ENCODE measurements at regions not wholly inside any gene's neighbourhood (a gene's known extent, or its start where the extent isn't known, plus 50 kb on each side); places are given as distances from the start of the nearest gene placed in this dataset.

DNA sequence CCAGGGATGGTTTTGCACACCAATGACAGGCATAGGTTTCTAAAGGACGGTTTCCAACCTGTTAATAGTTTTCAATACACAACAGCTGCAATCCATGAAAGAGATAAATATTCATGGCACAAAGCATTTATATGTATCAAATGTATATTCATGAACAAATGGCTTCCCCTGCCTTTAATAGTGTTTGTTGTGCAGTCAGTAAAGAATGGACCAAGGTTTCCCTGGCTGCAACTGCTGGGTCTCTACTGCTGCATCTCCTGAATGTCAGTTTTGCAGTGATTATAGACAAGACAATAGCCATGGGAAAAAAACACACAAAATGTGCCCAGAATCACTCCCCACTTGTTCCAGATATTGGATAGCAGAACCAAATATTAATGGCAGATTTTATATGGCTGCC, 284.1 kb downstream of the BTG1 start:
- TF ChIP-seq POLR2A (IDR thresholded peaks at IDR 0.05) (no peak), EP300 (IDR thresholded peaks at IDR 0.05) (no peak), POLR2AphosphoS5 (IDR thresholded peaks at IDR 0.05) (no peak)
- TF ChIP-seq, protein P1, sequence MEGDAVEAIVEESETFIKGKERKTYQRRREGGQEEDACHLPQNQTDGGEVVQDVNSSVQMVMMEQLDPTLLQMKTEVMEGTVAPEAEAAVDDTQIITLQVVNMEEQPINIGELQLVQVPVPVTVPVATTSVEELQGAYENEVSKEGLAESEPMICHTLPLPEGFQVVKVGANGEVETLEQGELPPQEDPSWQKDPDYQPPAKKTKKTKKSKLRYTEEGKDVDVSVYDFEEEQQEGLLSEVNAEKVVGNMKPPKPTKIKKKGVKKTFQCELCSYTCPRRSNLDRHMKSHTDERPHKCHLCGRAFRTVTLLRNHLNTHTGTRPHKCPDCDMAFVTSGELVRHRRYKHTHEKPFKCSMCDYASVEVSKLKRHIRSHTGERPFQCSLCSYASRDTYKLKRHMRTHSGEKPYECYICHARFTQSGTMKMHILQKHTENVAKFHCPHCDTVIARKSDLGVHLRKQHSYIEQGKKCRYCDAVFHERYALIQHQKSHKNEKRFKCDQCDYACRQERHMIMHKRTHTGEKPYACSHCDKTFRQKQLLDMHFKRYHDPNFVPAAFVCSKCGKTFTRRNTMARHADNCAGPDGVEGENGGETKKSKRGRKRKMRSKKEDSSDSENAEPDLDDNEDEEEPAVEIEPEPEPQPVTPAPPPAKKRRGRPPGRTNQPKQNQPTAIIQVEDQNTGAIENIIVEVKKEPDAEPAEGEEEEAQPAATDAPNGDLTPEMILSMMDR (IDR thresholded peaks at IDR 0.05) = no peak
